Skeletal muscle tissue (tissue), 3 donors: ENCODE measurements at regions not wholly inside any gene's neighbourhood (a gene's known extent, or its start where the extent isn't known, plus 50 kb on each side); places are given as distances from the start of the nearest gene placed in this dataset.

Source experiments
- H3K27ac ChIP-seq: one replicate; pipeline ENCODE4 v1.7.0; 2013; ENCODE audit warnings: mild to moderate bottlenecking, low read depth, low read length, inconsistent platforms
- H3K27me3 ChIP-seq, 3 donors: one replicate each; pipeline ENCODE4 v1.7.0; 2013; ENCODE audit warnings: low read length in 3 of 3; ENCODE audit not compliant: control insufficient read depth in 3 of 3, insufficient read depth in 3 of 3
- H3K36me3 ChIP-seq, 3 donors: one replicate each; pipeline ENCODE4 v1.7.0; 2013; ENCODE audit warnings: low read length in 3 of 3; ENCODE audit not compliant: control insufficient read depth in 3 of 3, insufficient read depth in 3 of 3
- H3K4me1 ChIP-seq, 3 donors: one replicate each; pipeline ENCODE4 v1.7.0; 2013; ENCODE audit warnings: low read length in 3 of 3, mild to moderate bottlenecking in 3 of 3; ENCODE audit not compliant: control insufficient read depth in 3 of 3, insufficient read depth in 3 of 3
- H3K4me3 ChIP-seq, 3 donors: one replicate each; pipeline ENCODE4 v1.7.0; 2013; ENCODE audit warnings: low read length in 3 of 3
- H3K9ac ChIP-seq, 3 donors: one replicate each; pipeline ENCODE4 v1.7.0; 2013; ENCODE audit warnings: low read length in 3 of 3, mild to moderate bottlenecking in 3 of 3, moderate library complexity in 2 of 3, low read depth in 1 of 3
- H3K9me3 ChIP-seq, 3 donors: one replicate each; pipeline ENCODE4 v1.7.0; 2013; ENCODE audit warnings: low read length in 3 of 3; ENCODE audit not compliant: control insufficient read depth in 3 of 3
- donor health status: Osteomylitis.

- Histone ChIP-seq H3K36me3 (no peaks in the 10 kb centered on the region), H3K4me3 (no peak overlapping the region), H3K9ac (no peak overlapping the region), H3K9me3 (no peaks in the 10 kb centered on the region), H3K27ac (no peak overlapping the region), H3K4me1 (no peaks in the 10 kb centered on the region), H3K27me3 (no peaks in the 10 kb centered on the region)
These were observed 645.9 kb downstream of the PCDH7 start for GRCh38 chr4:31366041-31366440.

DNA sequence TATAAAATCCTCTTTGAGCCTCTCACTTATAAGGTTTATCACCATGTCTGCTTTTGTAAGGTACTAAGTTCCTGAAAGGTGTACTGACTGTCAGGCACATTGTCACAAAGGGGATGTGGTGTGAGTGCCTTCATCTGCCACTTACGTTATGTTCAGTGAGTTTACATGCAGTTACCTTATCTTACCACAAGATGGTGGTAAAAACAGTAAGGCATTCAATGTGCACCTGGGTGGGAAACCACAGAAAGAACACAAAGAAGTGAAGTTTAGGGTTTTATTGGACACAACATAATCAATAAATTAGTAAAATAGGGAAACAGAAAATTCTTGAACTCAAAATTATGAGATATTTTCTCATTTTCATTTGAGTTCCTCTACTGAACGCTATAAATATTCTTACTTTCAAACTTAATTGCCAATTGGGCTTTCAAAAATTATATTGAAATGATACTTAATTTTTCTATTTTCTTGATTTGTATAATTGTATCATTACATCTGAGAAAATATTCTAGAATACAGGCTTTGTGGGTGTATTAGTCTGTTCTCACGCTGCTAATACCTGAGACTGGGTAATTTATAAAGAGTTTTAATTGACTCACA is 650.8 kb downstream of the PCDH7 start:
- Histone ChIP-seq H3K9ac (no peak overlapping the region), H3K27ac (no peak overlapping the region), H3K4me3 (no peak overlapping the region), H3K36me3 (no peaks in the 10 kb centered on the region), H3K27me3 (no peaks in the 10 kb centered on the region), H3K9me3 (no peaks in the 10 kb centered on the region), H3K4me1 (no peaks in the 10 kb centered on the region)

DNA sequence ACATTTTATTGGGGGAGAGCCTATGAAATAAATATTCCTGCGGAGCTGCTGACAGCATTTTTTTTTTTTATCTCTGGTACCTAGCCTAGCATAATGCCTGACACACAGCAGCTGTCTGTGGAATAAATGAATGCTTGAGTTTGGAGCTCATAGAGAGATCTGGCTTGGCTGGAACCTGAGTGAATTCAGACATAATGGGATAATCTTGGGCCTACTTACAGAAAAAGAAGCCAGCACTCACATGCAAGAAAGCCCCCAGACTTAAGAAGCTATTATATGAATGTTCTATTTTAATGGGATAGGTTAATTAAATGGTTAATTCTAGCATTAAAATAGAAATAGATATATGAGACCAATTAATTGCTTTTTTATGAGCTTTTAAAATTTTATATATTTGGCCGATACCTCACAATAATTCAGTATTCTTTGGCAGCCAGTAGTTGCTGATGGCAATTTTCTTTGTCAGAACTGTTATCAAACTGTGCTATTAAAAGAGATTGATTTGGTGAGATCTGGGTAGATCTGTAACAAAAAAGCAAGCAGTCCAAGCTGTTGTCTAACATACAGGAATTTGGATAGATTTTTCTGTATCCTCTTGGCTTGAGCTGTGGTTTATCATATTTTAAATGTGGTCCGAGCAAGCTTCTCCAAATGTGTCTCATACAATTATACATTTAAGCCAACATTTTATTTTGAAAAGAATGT is 654.2 kb downstream of the PCDH7 start:
- Histone ChIP-seq H3K4me1 (no peaks in the 10 kb centered on the region), H3K27ac (no peak overlapping the region), H3K9ac (no peak overlapping the region), H3K36me3 (no peaks in the 10 kb centered on the region), H3K9me3 (no peaks in the 10 kb centered on the region), H3K4me3 (no peak overlapping the region), H3K27me3 (no peaks in the 10 kb centered on the region)

DNA sequence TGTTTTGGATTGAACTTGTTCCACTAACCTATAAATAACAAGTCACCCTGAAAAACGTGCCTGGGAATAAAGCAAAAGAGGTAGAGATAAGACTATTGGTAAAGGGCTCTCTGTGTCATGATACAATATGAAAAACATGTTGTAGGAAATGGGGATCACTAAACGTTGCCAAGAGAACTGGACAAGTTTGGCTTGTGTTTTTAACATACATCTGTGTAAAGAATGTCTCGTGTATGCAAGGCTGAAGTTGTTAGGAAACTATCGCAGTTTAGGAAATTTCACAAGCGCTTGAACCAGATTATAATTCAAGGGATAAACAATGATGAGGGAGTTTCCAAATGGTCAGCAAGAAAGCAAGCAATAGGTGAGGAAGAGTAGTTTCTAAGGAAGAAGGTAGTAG is 655.8 kb downstream of the PCDH7 start:
- H3K4me3 ChIP-seq = no peak overlapping the region
- H3K9me3 ChIP-seq = no peaks in the 10 kb centered on the region
- H3K9ac ChIP-seq = no peak overlapping the region
- H3K4me1 ChIP-seq = no peaks in the 10 kb centered on the region
- no peak overlapping the region for H3K27ac ChIP-seq
- no peaks in the 10 kb centered on the region for H3K27me3 ChIP-seq
- H3K36me3 ChIP-seq = no peaks in the 10 kb centered on the region

DNA sequence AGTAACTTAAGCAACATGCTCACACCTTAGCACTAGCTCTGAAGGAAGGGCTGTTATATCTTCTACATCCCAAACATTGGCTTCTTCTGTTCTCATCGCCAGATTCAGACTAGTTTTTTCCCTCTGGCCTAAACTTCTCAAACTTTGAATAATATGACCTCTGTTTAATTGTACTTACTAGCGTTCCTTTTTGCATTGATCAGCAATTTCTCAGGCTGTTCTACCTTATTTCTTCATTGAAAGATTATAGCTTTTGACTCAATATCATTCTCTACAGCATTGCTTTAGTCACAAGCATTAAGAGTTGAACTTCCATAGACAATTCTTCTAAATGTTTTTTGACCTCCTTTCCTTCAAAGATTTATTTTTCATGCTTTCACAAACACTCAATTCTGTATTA is 659.2 kb downstream of the PCDH7 start:
- Histone ChIP-seq H3K4me3 (no peak overlapping the region), H3K4me1 (no peaks in the 10 kb centered on the region), H3K9ac (no peak overlapping the region), H3K27ac (no peak overlapping the region), H3K36me3 (no peaks in the 10 kb centered on the region), H3K9me3 (no peaks in the 10 kb centered on the region), H3K27me3 (no peaks in the 10 kb centered on the region)

DNA sequence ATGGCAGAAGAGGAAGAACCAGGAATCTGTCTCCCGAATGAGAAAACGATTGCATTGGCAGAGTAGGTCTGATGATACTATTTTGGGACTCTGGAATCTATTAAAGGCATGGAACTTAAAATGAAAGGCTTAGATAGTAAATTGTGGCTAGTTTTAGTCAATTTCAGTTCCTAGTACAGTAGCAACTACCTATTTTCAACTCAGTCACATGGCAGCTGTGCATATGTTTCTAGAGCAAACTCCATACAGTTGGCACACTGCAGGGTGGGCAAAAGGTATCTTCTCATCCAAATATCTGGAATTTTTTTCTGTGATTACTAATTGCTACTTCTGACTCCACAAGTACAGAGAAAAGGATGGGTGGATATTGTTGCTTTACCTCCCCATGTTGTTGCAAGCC is 663.6 kb downstream of the PCDH7 start:
- Histone ChIP-seq H3K36me3 (no peaks in the 10 kb centered on the region), H3K9ac (no peak overlapping the region), H3K27ac (no peak overlapping the region), H3K4me3 (no peak overlapping the region), H3K27me3 (no peaks in the 10 kb centered on the region), H3K9me3 (no peaks in the 10 kb centered on the region), H3K4me1 (no peaks in the 10 kb centered on the region)

- Histone ChIP-seq H3K36me3 (no peaks in the 10 kb centered on the region), H3K4me1 (no peaks in the 10 kb centered on the region), H3K9me3 (no peaks in the 10 kb centered on the region), H3K9ac (no peak overlapping the region), H3K27me3 (no peaks in the 10 kb centered on the region), H3K27ac (no peak overlapping the region), H3K4me3 (no peak overlapping the region)
These were observed 670.7 kb downstream of the PCDH7 start for GRCh38 chr4:31390849-31391248.

DNA sequence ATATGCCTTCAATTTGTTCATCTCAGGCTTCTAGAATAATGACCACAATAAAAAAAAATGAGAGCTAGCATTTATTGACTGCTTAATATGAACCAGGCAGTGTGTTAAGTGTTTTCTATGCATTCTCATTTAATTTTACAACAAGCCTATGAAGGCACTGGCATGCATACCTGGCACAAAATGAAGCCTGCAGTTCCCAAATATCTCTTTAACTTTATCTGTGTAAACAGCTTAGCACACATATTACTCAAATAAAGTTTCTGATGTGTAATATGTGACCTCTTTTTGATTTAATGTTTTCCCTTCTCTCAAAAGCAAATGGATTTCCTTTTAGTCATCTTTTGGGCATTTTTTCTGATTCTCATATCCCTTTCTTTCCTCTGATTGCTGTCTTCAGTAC is 671.8 kb downstream of the PCDH7 start:
- no peaks in the 10 kb centered on the region for H3K27me3 ChIP-seq
- H3K27ac ChIP-seq = no peak overlapping the region
- no peaks in the 10 kb centered on the region for H3K36me3 ChIP-seq
- H3K4me3 ChIP-seq = no peak overlapping the region
- no peaks in the 10 kb centered on the region for H3K9me3 ChIP-seq
- H3K4me1 ChIP-seq = no peaks in the 10 kb centered on the region
- H3K9ac ChIP-seq = no peak overlapping the region

- Histone ChIP-seq H3K27ac (no peak overlapping the region), H3K9ac (no peak overlapping the region), H3K27me3 (no peaks in the 10 kb centered on the region), H3K9me3 (no peaks in the 10 kb centered on the region), H3K4me3 (no peak overlapping the region), H3K36me3 (no peaks in the 10 kb centered on the region), H3K4me1 (no peaks in the 10 kb centered on the region)
These were observed 672.8 kb downstream of the PCDH7 start for GRCh38 chr4:31392923-31393322.

GRCh38 chr4:31408121-31408520 is 688.0 kb downstream of the PCDH7 start:
- Histone ChIP-seq H3K9me3 (no peaks in the 10 kb centered on the region), H3K9ac (no peak overlapping the region), H3K4me1 (no peaks in the 10 kb centered on the region), H3K36me3 (no peaks in the 10 kb centered on the region), H3K4me3 (no peak overlapping the region), H3K27me3 (no peaks in the 10 kb centered on the region), H3K27ac (no peak overlapping the region)
